Peyer's patch (tissue), 4 donors: ENCODE measurements at regions not wholly inside any gene's neighbourhood (a gene's known extent, or its start where the extent isn't known, plus 50 kb on each side); places are given as distances from the start of the nearest gene placed in this dataset.

Experiments used
- CTCF ChIP-seq, 6 experiments: fragments of 450-650 bp in 4 of 6; fragments of 200-600 bp in 2 of 6; sonication (generic) in 1 of 6; IDR thresholded peaks; one replicate each; pipeline ENCODE4 v1.5.1; 2017 to 2019; ENCODE audit warnings: antibody characterized with exemption in 6 of 6, mild to moderate bottlenecking in 3 of 6, moderate library complexity in 1 of 6
- POLR2A ChIP-seq, 2 donors: fragments of 450-650 bp; IDR thresholded peaks; one replicate each; pipeline ENCODE4 v1.5.1; 2017; ENCODE audit warnings: antibody characterized with exemption in 2 of 2, mild to moderate bottlenecking in 2 of 2, moderate library complexity in 2 of 2

- TF ChIP-seq CTCF (IDR thresholded peaks at IDR 0.05): no peak
- no peak for TF ChIP-seq POLR2A (IDR thresholded peaks at IDR 0.05)
Observed at GRCh38 chr1:56000424-56000823, 578.9 kb downstream of the PLPP3 start.
